GM12878 (cell line): ENCODE measurements at regions not wholly inside any gene's neighbourhood (a gene's known extent, or its start where the extent isn't known, plus 50 kb on each side); places are given as distances from the start of the nearest gene placed in this dataset.

ENCODE experiments used
- ATAC-seq: fragments of 200-7000 bp; cut with Tn5 transposase; 3 replicates; pipeline ENCODE4 v1.9.1; 2020; ENCODE audit warnings: mild to moderate bottlenecking, moderate library complexity
- BruUV-seq: library from RNA; stranded (reverse); fragments of 400-500 nt; replicated peaks from 2 replicates; lab custom pipeline; 2021; lab: Mats Ljungman, UMichigan
- CTCF ChIA-PET: fragments of 300-600 bp; sonication (Branson Sonifier 250); formaldehyde crosslinking; extraction: SDS; loops from one replicate; lab custom pipeline; 2021; ENCODE audit warnings: inconsistent platforms; lab: Yijun Ruan, JAX
- POLR2A ChIA-PET: fragments of 350-600 bp; formaldehyde crosslinking; extraction: SDS; loops from one replicate; lab custom pipeline; 2021; ENCODE audit warnings: inconsistent platforms; lab: Charles Lee
- RAD21 ChIA-PET: fragments of 300-600 bp; sonication (Branson Sonifier 250); formaldehyde crosslinking; loops from one replicate; lab custom pipeline; 2023; ENCODE audit warnings: antibody characterized with exemption; ENCODE audit not compliant: unreplicated experiment; lab: Charles Lee
- SMC1A ChIA-PET: fragments of 300-600 bp; sonication (Branson Sonifier 250); formaldehyde crosslinking; loops from one replicate; lab custom pipeline; 2023; ENCODE audit not compliant: unreplicated experiment, uncharacterized antibody; lab: Charles Lee
- DNase-seq: peaks from one replicate; pipeline ENCODE4 v3.0.0-alpha.2; 2011; ENCODE audit warnings: low read depth, low spot score
- FAIRE-seq: peaks from 3 replicates; lab custom pipeline; 2011; peaks lifted over from hg19 to GRCh38; lab: Jason Lieb, UNC
- H2AFZ ChIP-seq: 2 replicates; pipeline ENCODE4 v1.6.0; 2011; ENCODE audit warnings: low read depth, low read length, control low read depth; ENCODE audit not compliant: control insufficient read depth
- H3K27ac ChIP-seq: 2 replicates; pipeline ENCODE4 v1.5.1; 2011; ENCODE audit warnings: control low read depth; ENCODE audit not compliant: control insufficient read depth, insufficient read depth
- H3K27me3 ChIP-seq, 2 experiments: replicated peaks in 1 of 2; 2 replicates each; pipeline versions ENCODE4 v1.6.0 to v1.6.1; 2011; ENCODE audit warnings: low read length in 1 of 2; ENCODE audit not compliant: control insufficient read depth in 2 of 2, insufficient read depth in 2 of 2
- H3K36me3 ChIP-seq, 2 experiments: 2 replicates each; pipeline ENCODE4 v1.5.1; 2011; ENCODE audit warnings: low read length in 1 of 2; ENCODE audit not compliant: control insufficient read depth in 2 of 2, insufficient read depth in 2 of 2
- H3K4me1 ChIP-seq: 2 replicates; pipeline ENCODE4 v1.6.1; 2011; ENCODE audit warnings: mild to moderate bottlenecking, low read length, moderate library complexity, mixed read lengths; ENCODE audit not compliant: control insufficient read depth, insufficient read depth
- H3K4me2 ChIP-seq: 2 replicates; pipeline ENCODE4 v1.6.0; 2011; ENCODE audit warnings: control low read depth; ENCODE audit not compliant: control insufficient read depth, insufficient read depth
- H3K4me3 ChIP-seq: fragments of 200-600 bp; sonication (generic); 2 replicates; pipeline ENCODE4 v1.5.1; 2016
- H3K79me2 ChIP-seq: 2 replicates; pipeline ENCODE4 v1.6.0; 2011; ENCODE audit warnings: low read length; ENCODE audit not compliant: control insufficient read depth, insufficient read depth
- H3K9ac ChIP-seq: 2 replicates; pipeline ENCODE4 v1.8.0; 2011; ENCODE audit warnings: low read length, control low read depth, mixed read lengths; ENCODE audit not compliant: control insufficient read depth, insufficient read depth
- H3K9me3 ChIP-seq: replicated peaks from 3 replicates; pipeline ENCODE4 v1.5.1; 2011; ENCODE audit warnings: mild to moderate bottlenecking, low read length; ENCODE audit not compliant: control insufficient read depth, insufficient read depth
- H4K20me1 ChIP-seq: 2 replicates; pipeline ENCODE4 v1.6.0; 2011; ENCODE audit not compliant: control insufficient read depth, insufficient read depth
- BRCA1 ChIP-seq: IDR thresholded peaks from 2 replicates; pipeline ENCODE4 v1.6.1; 2011; ENCODE audit warnings: low read depth, low read length, improper control_type of control experiment
- CREM ChIP-seq: IDR thresholded peaks from 2 replicates; pipeline ENCODE4 v1.6.1; 2014; ENCODE audit warnings: antibody characterized with exemption, low read depth
- FOXK2 ChIP-seq: fragments of 450-650 bp; IDR thresholded peaks from 2 replicates; pipeline ENCODE4 v1.6.1; 2017; ENCODE audit warnings: mild to moderate bottlenecking, moderate library complexity
- JUNB ChIP-seq: IDR thresholded peaks from 2 replicates; pipeline ENCODE4 v1.6.1; 2016; ENCODE audit warnings: antibody characterized with exemption, mild to moderate bottlenecking
- KDM1A ChIP-seq: fragments of 200-600 bp; sonication (generic); IDR thresholded peaks from 2 replicates; pipeline ENCODE4 v1.6.1; 2016; ENCODE audit warnings: borderline replicate concordance
- MYC ChIP-seq: IDR thresholded peaks from 2 replicates; pipeline ENCODE4 v1.6.1; 2011; ENCODE audit warnings: mild to moderate bottlenecking, low read length, moderate library complexity, inconsistent platforms; ENCODE audit not compliant: insufficient read depth, insufficient replicate concordance, insufficient read length, severe bottlenecking
- NBN ChIP-seq: fragments of 450-650 bp; IDR thresholded peaks from 2 replicates; pipeline ENCODE4 v1.6.1; 2016
- NFYA ChIP-seq: IDR thresholded peaks from 2 replicates; pipeline ENCODE4 v1.6.1; 2011; ENCODE audit warnings: low read depth, mild to moderate bottlenecking, low read length, improper control_type of control experiment, borderline replicate concordance
- NFYB ChIP-seq: IDR thresholded peaks from 2 replicates; pipeline ENCODE4 v1.6.1; 2011; ENCODE audit warnings: low read depth, mild to moderate bottlenecking, low read length, improper control_type of control experiment, moderate library complexity; ENCODE audit not compliant: insufficient read depth
- RELA ChIP-seq: fragments of 450-650 bp; IDR thresholded peaks from 2 replicates; pipeline ENCODE4 v1.8.0; 2014; ENCODE audit warnings: borderline replicate concordance; ENCODE audit not compliant: partially characterized antibody
- WGBS: methylation state at CpG from one replicate; pipeline ENCODE4 v1.1.6; 2016; ENCODE audit warnings: low lambda C conversion rate; ENCODE audit not compliant: insufficient replicate concordance, insufficient coverage; ENCODE audit errors: missing lambda C conversion rate; 5-methylcytosine and 5-hydroxymethylcytosine counted together
- in situ Hi-C: fragments of 300-500 bp; cut with MboI; formaldehyde crosslinking; loops from 9 replicates; pipeline ENCODE4 v1.14.3; 2018; ENCODE audit warnings: mixed read lengths
- intact Hi-C: fragments of 100-400 bp; cut with micrococcal nuclease; formaldehyde crosslinking; loops from one replicate; pipeline ENCODE4 v1.14.2; 2022; ENCODE audit not compliant: unreplicated experiment
- TF ChIP-seq, protein P1 (sequence below): IDR thresholded peaks from 2 replicates; pipeline ENCODE4 v1.6.1; 2011; ENCODE audit warnings: borderline replicate concordance, low read depth, mild to moderate bottlenecking, moderate library complexity, low read length; ENCODE audit not compliant: insufficient read depth, poor library complexity, severe bottlenecking
- TF ChIP-seq, protein P2 (sequence below): IDR thresholded peaks from 2 replicates; pipeline ENCODE4 v1.6.1; 2011; ENCODE audit warnings: low read depth, mild to moderate bottlenecking, low read length, moderate library complexity, borderline replicate concordance; ENCODE audit errors: extremely low read depth
- TF ChIP-seq, protein P3 (sequence below): fragments of 450-650 bp; IDR thresholded peaks from 2 replicates; pipeline ENCODE4 v1.6.1; 2017; ENCODE audit warnings: antibody characterized with exemption, mild to moderate bottlenecking, moderate library complexity

DNA sequence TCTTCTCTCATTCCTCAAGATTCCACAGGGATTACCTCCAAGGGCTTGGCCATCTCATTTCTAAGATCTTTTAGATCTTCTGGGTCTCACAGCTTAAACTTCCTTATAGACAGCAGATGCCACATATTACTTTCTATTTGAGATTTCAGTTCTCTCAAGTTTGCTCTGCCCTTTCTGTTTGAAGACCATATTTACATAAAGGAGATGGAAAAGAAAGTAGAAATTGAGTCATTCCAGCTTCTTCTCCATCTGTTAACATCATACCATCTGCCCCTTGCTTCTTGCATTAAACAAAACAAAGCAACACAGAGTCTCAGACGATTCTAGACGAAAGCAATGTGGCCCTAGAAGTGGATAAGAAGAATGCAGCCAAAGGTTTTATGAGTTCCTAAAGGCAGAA lies 203.4 kb downstream of the TTLL2 start (continued):
- TF ChIP-seq, protein P1, sequence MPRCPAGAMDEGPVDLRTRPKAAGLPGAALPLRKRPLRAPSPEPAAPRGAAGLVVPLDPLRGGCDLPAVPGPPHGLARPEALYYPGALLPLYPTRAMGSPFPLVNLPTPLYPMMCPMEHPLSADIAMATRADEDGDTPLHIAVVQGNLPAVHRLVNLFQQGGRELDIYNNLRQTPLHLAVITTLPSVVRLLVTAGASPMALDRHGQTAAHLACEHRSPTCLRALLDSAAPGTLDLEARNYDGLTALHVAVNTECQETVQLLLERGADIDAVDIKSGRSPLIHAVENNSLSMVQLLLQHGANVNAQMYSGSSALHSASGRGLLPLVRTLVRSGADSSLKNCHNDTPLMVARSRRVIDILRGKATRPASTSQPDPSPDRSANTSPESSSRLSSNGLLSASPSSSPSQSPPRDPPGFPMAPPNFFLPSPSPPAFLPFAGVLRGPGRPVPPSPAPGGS, result no peak
- TF ChIP-seq KDM1A, result no peak
- TF ChIP-seq BRCA1, result no peak
- TF ChIP-seq, protein P2, sequence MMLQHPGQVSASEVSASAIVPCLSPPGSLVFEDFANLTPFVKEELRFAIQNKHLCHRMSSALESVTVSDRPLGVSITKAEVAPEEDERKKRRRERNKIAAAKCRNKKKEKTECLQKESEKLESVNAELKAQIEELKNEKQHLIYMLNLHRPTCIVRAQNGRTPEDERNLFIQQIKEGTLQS, result no peak
- no peak for TF ChIP-seq CREM
- TF ChIP-seq, protein P3, sequence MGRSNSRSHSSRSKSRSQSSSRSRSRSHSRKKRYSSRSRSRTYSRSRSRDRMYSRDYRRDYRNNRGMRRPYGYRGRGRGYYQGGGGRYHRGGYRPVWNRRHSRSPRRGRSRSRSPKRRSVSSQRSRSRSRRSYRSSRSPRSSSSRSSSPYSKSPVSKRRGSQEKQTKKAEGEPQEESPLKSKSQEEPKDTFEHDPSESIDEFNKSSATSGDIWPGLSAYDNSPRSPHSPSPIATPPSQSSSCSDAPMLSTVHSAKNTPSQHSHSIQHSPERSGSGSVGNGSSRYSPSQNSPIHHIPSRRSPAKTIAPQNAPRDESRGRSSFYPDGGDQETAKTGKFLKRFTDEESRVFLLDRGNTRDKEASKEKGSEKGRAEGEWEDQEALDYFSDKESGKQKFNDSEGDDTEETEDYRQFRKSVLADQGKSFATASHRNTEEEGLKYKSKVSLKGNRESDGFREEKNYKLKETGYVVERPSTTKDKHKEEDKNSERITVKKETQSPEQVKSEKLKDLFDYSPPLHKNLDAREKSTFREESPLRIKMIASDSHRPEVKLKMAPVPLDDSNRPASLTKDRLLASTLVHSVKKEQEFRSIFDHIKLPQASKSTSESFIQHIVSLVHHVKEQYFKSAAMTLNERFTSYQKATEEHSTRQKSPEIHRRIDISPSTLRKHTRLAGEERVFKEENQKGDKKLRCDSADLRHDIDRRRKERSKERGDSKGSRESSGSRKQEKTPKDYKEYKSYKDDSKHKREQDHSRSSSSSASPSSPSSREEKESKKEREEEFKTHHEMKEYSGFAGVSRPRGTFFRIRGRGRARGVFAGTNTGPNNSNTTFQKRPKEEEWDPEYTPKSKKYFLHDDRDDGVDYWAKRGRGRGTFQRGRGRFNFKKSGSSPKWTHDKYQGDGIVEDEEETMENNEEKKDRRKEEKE, result no peak
- TF ChIP-seq NFYA, result no peak

DNA sequence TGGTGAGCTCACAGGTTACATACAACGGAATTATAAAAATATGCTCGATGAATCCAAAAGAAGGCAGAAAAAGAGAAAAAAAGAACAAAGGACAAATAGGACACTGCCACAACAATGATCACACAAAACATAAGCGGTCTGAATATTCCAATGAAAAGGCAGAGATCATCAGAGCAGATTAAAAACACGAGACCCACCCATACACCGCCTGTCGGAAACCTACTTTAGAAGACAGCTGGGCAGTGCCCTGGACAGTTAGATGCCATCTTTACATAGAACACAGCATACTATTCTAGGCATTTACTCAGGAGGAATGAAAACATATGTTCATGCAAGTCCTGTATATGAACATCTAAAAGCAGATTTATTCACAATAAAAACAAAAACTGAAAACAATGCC lies 204.1 kb downstream of the TTLL2 start:
- no peaks in the 10 kb centered on the region for H3K4me1 ChIP-seq
- no peak overlapping the region for H3K9ac ChIP-seq
- no peak overlapping the region for H3K27ac ChIP-seq
- ChIA-PET RAD21 (no interaction called here), SMC1A (no interaction called here), POLR2A (no interaction called here), CTCF (no interaction called here)
- no peak overlapping the region for H3K4me3 ChIP-seq
- H2AFZ ChIP-seq, result no peak overlapping the region
- H4K20me1 ChIP-seq, result no peaks in the 10 kb centered on the region
- H3K9me3 ChIP-seq, result no peaks in the 10 kb centered on the region
- no peak for ATAC-seq
- no peak for FAIRE-seq
- no TSS peak for BruUV-seq
- no peaks in the 10 kb centered on the region for H3K79me2 ChIP-seq
- intact Hi-C loops (no loop called here), in situ Hi-C loops (no loop called here)
- no peak for TF ChIP-seq RELA
- TF ChIP-seq FOXK2, result no peak
- no peak for TF ChIP-seq MYC
- no peak for TF ChIP-seq NFYB
- TF ChIP-seq NBN, result no peak
- no peak for TF ChIP-seq JUNB
- no peaks in the 10 kb centered on the region; a peak in 2 of 4 replicates for H3K27me3 ChIP-seq
- H3K36me3 ChIP-seq, result no peaks in the 10 kb centered on the region
- 33% methylated on average over 6 of the region's 6 CpGs for WGBS
- no peak for DNase-seq
- no peak overlapping the region for H3K4me2 ChIP-seq
